Right lung (tissue), 2 donors: ENCODE measurements at regions not wholly inside any gene's neighbourhood (a gene's known extent, or its start where the extent isn't known, plus 50 kb on each side); places are given as distances from the start of the nearest gene placed in this dataset.

Source experiments
- DNase-seq, 2 donors: peaks; one replicate each; pipeline ENCODE4 v3.0.0-alpha.2; 2013

DNA sequence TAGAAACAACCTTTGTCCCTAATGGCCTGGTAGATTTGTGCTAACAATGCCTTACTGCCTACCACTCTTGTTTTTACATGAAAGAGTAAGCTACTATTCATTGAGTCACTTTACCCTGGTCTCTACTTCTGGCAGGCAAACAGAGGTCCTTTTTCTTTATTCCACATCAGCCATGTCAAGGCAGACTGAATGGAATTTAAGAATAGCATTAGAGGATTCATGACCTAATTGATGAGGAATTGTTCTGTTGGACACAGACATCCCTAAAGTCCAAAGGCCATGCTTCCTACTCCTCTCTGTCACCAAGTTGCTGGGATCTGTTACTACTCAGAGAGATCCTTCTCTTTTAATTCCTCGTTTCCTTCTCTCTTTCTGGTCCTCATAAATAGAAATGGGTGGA, 229.1 kb upstream of the ZP4 start:
- DNase-seq: no peak

DNA sequence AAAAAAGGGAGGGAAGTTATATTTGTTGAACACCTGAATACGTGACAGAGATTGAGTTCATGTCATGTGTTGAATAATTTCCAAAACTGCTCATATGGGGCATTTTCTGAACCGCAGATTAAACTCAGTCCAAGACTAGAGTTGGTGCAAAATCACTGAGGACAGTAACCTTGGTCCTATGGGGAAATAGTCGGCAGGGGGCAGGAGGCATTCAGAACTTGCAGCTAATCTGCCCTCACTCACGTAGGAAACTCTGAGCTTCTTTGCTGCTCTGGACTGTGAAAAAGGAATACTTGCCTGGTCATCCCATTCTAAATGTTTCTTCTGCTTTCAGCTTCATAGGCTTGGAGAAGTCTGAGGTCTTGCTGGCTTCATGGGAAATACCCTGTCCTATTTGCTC, 228.3 kb upstream of the ZP4 start:
- no peak for DNase-seq

DNA sequence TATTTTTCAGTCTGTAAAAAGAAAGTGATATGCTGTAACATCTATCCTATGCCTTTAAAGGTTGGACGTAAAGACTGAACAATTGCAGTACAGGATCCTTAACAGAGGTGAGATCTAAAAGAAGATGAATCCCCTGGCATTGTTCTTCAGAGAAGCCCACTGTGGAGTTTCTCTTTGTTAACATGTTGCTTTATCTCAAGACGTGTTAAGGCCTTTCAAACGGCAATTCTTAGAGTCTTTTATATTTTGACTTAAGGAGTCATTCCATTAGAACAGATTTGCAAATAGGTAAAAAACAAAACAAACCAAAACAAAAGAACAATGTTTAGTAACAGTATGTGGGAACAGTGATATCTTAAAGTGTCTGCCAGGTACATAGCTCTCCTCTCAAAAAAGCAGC, 225.1 kb upstream of the ZP4 start:
- no peak for DNase-seq

DNA sequence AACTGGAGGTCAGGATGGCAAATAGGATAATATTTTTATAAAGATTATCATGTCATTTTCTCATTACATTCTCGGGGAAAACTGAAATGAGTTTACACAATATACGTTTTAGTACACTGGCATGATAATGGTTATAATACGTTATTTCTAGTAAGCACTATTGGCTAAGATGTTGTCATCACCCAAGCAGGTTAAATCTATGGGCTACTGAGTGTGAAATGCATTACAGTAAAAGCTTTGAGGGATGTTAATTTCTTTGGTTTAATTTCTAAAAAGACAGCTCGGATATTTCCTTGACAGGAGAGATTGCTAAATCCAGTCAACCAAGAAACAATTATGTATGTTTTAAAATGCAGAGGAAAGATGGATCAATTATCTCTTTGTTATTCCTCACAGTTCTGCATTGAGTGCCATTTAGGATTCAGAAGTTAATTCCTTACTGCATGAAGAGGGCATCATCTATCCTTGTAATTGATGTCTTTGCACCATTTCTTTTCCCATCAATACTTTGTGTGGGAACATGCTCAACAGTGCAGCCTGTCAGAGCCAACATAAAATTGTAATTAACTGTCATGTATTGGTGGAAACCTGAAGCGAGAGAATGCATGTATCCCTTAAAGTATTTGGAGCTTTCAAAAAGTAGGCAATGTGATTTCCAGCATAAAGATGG, 222.4 kb upstream of the ZP4 start:
- no peak for DNase-seq

DNA sequence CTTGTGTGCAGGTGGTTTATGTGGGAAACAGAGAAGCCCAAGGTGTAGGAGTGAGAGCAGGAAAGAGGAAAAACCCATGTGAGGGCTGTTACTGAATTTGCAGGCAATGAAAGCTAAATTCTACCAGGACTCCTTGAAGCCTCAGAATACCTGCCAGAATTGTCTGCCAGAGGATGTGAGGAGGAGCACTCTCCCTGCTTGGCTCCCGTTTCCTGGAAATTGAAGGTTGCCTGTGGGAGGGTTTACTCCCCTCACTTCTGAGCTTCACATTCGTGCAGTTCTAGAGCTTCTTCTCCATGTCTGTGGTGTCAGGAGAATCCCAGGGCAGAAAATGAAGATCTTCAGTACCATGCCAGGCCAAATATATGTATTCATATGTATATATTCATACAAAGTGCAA, 220.8 kb upstream of the ZP4 start:
- no peak for DNase-seq

DNA sequence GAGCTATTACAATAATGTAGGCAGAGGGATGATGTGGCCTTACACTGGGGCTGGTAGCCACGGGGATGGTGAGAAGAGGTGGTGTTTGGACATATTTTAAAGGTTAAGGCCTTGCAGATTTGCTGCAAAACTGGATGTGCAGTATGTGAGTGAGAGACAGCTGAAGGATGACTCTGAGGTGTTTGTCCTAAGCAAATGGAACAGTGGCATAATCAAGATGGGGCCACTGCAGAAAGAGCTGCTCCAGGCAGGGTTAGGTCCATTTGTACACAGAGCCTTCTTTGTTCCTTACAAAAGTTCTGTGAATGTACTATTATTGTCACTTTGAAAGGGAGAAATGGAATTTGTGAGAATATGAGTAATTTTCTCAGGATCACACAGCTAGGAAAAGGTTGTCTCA, 220.4 kb upstream of the ZP4 start:
- no peak for DNase-seq

DNA sequence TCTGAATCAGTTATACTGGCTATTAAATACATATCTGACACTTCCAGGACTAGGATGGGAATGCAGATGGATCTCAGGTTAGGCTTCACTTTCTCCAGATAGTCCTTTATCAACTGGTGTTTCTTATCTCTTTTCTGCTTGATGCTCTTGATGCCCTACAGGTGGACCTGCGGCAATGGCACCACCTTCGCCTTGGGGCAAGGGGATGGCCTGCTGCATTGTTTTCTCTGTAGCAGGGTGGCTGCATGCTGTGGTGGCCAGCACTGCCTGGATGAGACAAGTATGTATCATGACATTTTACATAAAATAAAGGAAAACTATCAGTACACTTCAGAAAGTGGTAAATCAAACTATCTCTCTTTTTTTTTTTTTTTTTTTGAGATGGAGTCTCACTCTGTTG, 217.7 kb upstream of the ZP4 start:
- DNase-seq: no peak

DNA sequence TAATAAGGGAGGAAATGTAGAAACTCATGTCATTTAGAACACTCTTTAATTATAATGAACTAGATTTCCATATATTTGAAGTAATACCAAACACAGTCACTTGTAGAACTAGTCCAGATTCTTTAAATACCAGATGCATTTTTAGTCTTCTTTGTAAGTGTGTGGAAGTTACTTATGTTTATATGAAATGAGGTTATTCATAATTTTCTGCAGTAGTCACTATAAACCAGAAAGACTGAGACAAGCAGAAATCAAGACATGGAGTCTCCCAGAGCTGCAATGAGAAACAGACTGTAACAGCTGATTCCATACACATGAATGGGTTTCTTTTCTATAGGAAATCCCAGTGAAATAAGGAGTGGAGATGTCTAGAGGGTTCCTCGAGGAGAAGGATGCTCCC, 216.6 kb upstream of the ZP4 start:
- DNase-seq: no peak

DNA sequence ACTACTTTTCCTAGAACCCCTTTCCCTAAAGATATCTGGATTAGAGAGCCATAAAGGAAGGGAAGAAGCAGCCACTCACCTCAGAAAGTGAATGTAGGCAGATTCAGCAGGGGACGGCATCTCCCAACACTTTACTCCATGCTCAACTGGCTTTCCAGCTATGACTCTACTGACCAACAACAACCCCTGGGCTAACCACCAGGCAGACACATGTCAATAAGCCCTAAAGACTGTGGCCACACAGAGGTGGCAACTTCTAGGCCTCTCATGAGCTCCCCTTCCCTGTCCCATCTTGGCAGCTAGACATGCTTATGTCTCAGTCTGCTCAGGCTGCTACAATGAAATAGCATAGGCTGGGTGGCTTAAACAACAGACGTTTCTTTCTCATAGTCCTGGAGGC, 214.0 kb upstream of the ZP4 start:
- DNase-seq: no peak

DNA sequence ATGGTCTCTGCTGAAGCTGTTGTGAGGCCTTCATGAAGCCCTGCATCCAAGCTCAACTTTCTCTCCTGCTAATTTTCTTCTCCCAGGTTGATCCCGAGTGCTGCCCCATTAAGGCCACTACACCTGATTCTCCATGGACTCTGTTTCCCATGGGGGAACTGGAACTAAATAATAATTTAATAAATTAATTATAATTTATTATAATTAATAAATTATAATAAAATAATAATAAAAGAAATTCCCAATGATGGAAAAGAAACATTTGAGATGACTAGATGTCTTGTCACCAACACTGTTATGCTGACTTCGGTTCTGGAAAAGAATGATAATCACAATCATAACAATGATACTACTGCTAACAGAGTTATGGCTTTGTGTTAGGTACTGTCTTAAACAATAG, 211.2 kb upstream of the ZP4 start:
- DNase-seq: no peak

DNA sequence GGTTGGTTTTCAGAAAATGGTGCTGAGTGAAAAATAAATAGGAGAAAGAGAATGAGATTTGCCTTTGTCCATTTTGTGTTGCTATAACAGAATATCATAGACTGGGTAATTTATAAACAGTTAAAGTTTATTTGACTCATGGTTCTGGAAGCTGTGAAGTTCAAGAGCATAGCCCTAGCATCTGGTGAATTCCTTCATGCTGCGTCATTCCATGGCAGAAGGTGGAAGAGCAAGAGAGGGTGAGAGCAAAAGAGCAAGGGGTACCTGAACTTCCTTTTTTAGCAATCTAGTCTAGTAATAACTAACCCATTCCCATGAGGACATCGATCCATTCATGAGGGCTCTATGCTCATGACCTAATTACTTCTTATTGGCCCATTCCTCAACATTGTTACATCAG, 209.1 kb upstream of the ZP4 start:
- no peak for DNase-seq

DNA sequence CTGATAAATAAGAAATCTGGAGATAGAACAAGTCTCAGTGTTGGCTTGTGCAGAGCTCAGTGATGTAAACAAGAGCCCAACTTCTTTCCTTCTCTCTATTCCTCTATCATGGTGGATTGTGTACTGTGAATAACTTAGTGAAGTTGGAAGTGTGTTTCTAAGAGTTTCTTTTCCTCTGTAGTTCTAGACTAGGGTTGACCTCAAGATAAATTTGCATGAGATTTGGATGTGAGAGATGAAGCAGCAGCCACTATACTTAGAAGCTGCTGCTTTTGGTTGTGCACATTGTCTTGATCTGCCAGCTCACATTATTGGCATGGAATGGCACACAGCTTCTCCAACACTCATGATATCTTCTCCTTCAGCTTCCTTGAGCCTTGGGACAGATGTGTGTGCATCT, 198.9 kb upstream of the ZP4 start:
- no peak for DNase-seq

DNA sequence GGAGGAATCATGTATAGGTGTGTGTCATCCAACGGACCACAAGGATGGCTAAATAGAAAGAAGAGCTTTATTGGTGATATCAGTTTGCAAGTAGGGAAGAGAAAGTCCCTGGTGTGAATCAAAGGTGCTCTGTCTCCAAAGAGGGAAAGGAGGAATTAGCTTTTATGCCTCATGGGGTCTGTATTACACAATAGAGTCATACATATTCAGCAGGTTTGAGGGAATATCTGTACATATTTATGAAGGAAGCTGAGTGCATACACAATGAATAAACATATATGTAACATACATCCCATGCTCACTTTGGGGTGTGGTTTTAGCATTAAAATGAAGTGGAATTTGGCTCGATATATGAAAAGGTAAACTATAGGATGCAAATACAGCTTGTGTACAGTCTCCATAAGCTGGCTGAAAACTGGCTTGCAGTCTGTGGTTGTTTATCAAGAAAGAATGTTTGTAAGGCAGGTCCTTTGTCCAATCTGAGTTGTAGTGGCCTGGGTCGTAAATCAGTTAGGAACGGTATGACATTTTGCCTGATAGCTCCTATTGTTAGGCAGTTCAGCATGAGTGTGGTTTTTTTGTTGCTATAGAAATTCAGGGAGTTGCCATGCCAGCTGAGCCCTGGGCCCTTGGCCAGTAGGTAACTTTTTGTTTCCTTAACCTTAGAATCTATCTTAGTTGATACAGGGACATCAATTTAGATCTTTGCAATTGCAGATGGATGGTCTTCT, 198.0 kb upstream of the ZP4 start:
- DNase-seq: no peak

DNA sequence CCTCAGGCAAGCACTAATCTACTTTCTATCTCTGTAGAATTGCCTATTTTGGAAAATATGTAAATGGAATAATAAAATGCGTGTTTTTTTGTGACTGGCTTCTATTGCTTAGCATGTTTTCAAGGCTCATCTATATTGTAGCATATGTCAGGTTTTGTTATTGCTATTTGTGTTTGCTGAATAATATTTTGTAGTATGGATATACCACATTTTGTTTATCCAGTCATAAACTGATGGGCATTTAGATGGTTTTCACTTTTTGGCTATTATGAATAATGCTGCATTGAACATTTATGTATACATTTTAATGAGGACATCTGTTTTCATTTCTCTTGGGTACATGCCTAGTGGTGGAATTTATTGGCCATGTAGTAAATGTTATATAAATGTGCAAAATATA, 183.3 kb upstream of the ZP4 start:
- no peak for DNase-seq

DNA sequence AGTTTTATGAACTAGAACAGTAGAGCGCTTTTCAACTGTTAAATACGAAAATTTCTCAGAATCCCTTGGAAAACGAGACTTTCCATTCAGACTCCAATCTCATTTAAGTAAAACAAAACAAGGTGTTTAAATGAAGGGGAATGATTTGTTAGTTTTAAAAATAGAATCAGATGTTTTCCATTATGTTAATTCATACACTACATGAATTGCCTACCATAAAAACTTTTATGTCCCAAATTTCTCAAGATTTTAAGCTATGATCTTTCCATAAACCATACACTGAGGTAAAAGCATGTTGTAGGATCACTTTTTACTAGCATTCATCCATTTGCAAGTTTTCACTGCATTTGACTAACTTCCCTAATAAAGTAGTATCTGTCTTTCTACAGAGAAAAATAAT, 180.3 kb upstream of the ZP4 start:
- DNase-seq: no peak

DNA sequence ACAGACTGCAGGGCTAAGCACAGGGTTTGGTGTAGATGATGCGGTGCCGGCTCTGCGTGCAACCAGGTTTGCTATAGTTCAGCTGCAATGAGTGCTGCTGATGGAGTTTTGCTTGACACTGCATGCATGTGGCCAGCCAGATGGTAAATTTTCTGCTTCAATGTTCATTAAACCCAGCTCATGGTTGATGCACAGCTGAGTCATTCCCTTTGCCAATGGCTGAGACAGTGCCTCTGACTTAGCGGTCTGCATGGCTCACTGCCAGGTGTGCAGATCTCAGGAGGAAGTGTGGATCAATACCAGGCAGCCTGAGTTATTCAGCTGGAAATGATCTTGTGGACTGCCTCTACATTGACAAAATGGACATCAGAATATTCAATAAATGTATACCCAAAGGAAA, 172.7 kb upstream of the ZP4 start:
- DNase-seq: no peak

DNA sequence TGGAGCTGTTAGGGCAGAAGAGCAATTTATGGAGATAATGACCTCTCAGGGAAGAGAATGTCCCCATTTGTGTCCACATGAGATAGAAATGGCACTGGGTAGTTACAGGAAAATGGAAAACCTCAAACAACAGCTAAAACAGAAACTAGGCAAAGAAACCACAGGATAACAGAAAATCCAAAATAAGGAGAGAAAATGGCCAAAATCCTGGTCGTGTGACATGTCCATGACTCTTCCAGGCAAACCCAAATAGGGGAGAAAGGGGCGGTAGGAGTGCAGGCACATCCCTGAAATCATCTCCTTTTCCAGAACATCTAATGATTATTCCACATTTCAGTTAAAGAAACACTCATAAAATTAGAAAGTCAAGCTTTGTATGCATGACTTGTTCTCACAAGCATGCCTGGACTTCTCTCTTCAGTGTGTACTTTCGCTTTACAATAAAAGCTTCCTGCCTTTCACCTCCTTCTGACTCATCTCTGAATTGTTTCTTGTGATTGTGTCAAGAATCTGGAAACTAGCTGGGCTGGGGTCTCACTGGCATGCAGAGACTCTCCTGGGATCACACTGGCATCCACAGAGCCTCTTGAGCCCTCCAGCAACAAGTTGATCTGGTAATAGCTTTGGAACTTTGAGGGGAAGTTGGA, 171.4 kb upstream of the ZP4 start:
- no peak for DNase-seq

DNA sequence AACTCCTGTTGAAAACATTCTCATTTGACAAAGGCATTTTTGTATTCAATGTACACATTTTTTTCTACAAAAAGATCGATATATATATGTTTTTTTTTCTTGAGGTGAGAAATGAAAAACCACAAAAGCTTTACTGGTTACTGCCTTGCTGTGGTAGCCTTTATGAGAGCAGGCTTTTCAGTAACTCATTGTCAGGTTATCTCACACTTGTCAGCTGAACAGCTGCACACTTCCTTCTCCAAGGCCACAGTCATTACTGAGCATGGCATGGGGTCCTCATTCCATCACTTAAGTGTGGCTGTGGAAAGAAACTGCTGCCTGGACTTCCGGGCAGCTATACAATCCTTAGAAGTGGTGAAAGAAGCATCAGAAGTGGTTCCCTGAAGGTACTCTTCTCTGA, 169.3 kb upstream of the ZP4 start:
- DNase-seq: no peak

DNA sequence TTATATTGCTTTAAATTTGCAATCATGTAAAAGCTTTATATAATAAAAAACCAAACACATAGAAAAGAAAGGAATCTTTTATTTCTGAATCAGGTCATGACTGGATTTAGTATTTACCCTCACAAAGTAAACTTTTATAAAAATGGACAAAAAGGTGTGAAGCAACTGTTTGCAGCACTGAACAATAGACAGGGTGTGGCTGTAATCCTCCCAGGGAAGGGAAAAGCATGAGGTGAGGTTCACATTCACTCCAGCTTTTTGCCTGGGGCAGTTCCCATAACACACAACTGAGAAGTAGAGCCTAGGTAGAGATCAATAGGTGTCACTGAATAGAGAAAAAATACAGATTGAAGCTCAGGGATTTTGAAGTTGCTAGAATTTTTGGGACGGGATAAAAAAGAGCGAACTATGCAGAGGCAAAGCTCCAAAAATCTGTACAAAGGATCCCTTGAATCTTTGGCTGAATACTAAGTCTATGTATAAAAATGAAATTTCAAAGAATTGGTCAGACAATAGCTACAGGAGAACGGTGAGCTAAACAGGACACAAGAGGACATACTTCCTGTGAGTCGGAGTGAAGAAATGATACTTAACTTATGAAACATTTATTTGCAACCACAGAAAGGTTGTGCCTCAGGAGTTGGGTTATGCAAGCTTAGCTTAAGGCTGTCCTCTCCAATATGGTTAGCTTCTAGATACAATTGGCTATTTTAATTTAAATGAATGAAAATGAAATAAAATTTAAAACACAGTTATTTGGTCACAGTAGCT, 162.0 kb upstream of the ZP4 start:
- DNase-seq: no peak

DNA sequence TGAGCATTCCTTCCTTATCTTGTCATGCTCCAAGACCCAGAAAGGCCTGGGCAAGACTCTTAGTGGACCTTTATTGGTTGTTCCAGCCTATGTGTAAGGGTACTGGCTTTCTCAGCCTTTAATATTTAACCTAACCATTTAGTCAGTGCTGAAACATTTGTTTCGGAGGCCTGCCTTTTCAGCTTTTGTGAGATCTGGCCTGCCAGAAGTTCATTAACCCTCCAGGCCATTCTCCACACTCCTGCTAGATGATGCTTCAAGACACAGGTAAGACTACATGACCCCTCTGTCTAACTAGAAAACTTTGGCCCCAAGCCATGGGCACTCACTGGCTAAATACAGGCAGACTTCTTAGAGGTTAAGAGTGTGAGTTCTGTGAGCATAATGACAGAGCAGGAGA, 138.4 kb upstream of the ZP4 start:
- DNase-seq: no peak

DNA sequence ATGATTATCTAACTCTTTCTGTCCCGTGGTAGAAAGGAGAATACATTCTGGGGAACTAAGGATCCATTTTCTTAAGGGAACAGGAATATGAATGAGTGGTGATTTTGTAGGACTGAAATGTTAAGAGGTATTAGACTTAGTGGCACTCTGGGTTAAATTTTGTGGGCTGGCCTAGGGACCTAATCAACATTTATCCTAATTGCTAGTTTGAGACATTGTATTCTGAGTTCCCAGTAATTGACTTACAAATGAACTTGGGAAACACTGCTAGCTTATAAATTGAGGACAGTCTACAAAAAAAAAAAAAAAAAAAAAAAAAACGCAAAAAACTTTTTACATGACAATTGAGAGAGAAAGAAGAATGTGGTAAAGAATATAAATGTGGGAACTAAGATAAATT, 136.6 kb upstream of the ZP4 start:
- no peak for DNase-seq

DNA sequence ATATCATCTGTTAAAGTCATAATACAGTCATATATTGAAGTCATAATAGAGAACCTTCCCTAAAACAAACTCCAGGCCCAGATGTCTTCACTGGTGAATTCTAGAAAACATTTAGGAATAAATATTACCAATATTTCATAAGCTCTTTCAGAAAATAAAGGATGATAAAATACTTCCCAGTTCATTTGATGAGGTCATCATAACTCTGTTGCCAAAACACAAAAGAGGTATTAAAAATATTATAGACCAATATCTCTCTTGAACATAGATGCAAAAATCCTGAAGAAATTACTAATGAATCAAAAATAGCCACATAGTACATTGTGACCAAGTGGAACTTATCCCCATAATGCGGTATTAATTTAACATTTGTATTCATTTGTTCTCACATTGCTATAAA, 132.4 kb upstream of the ZP4 start:
- no peak for DNase-seq

DNA sequence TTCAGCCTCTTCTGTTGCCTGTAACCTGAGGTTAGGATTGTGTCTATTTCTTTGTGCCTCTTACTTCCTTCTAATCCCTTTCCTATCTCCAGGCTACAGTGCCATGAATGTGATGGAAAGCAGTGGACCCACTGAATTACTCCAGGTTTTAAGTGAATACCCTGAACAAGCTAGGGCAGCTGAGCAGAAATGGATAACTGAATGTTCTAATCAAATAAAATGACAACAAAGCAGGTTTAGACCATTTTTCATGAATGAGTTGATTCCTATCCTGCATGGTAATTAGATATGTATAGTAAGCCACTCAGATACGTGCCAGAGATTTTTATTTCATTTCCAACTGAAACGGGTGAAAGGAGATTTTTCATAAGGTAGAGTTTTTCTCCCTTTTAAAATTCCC, 127.5 kb upstream of the ZP4 start:
- no peak for DNase-seq
